ENCODE measurements at regions not wholly inside any gene's neighbourhood (a gene's known extent, or its start where the extent isn't known, plus 50 kb on each side); places are given as distances from the start of the nearest gene placed in this dataset.
"Not testable (repeated sequence)": the region's sequence is repeated elsewhere in the genome, so short reads cannot be mapped to it uniquely, and the experiment has no call there.

DNA sequence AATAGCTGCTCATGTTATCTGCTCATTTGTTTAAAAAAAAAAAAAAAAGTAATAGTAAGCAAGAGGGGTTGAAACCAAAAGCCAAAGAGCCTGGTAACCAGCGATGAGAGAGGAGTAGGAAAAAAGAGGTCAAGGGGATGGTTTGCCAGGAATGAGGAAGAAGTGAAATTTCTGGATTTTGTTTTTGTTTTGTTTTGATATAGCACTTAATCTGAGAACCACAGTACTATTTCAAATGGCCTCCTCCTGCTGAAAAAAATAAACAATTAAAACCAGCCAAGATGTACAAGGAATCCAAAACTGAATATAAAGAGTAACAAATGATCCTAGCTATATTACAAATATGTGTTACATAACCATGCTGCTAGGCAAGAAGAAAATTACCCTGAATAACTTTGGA lies 213.1 kb downstream of the FGFR2 start:
- no peak for DNase-seq (ENCODE audit: low spot score)

DNA sequence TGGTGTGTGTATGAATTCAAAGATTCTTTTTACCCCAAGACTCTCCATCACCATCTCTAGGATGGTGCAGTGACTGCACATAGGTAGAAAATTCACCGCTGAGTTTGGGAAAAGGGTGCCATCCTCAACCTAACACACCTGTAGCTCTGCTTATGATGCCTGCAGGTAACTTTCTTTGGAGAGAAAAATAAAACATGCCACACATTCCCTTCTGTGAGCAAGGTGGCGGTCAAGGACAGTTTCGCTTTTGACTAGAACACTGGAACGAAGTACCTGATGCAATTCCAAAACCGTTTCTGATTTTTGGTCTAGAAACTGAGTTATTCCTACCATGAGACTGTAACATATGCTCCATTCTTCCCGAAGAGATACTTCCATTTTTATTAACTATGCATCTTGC lies 205.6 kb downstream of the FGFR2 start:
- DNase-seq (ENCODE audit: low spot score), result no peak

DNA sequence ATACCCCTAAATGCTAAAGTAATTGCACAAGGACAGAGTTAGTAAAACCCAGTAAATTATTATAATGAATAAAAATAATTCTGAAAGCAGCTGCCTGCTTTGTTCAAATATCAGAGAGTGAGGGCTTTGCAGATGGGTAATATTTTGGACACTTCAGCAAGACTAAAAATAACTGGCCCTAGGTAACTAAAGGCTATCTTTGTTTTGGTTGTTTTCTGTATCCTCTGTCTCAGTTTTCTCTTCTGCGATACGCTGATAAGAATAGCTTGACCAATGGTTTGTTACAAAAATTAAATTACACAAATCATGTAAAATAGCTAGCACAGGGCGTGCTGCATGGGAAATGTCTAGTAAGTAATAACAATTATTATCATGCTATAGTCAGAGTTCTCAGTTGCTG lies 204.7 kb downstream of the FGFR2 start:
- no peak for DNase-seq (ENCODE audit: low spot score)

DNA sequence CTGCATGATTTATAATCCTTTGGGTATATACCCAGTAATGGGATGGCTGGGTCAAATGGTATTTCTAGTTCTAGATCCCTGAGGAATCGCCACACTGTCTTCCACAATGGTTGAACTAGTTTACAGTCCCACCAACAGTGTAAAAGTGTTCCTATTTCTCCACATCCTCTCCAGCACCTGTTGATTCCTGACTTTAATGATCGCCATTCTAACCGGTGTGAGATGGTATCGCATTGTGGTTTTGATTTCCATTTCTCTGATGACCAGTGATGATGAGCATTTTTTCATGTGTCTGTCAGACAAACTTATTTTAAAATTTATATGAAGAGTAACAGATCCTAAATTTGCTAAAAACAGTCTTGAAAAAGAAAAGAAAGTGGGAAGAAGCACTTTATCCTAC lies 197.7 kb downstream of the FGFR2 start:
- DNase-seq (ENCODE audit: low spot score), result not testable (repeated sequence)

DNA sequence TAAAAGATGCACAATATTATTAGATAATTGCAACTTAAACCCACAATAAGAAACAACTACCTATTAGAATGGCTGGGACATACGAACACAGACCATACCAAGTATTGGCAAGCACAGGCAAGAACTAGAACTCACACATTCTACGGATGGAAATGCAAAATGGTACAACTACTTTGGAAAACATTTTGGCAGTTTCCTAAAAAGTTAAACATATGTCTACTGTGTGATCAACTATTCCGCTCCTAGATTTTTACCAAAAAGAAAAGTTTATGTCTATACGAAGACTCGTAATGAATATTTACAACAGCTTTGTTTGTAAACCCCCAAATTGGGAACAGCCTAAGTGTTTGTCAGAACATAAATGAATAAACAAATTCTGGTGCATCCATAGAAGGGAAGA lies 194.7 kb downstream of the FGFR2 start:
- no peak for DNase-seq (ENCODE audit: low spot score)

DNA sequence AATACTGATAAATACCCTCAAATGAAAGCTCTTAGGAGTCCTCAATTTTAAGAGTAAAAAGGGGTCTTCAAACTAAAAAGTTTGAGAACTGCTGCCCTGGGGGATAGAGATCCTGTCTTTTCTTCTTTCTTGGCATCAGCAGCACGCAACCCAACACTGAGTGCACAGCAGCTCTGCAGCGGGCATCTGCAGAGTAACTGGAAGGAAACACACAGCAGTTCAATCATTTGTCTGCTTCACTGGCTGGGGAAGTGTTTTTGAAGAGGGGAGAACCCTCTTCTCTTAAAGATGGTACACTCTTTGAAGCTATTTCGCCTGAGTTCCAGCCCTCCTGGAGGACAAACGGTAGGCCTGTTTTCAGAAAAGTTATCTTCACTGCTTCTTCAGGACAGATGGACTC lies 193.6 kb downstream of the FGFR2 start:
- DNase-seq (ENCODE audit: low spot score), result no peak

DNA sequence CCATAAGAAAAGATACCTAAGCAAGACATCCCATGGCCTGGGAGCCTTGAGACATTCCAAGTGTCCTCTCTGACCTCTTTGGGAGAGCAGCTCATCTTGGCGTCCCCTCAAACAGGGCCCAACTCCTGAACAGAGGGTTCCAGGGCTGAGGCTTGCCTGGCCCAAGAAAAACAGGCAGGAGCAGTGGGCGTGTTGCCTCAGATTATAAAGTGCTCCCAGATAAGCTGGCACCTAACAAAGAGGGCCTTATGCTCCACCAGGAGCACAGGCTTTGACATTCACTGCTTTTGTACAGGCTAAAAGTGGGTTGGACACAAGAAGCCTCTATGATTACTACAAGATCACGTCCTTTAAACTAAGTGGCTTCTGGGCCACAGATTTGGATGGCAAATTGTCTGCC lies 193.1 kb downstream of the FGFR2 start:
- no peak for DNase-seq (ENCODE audit: low spot score)

DNA sequence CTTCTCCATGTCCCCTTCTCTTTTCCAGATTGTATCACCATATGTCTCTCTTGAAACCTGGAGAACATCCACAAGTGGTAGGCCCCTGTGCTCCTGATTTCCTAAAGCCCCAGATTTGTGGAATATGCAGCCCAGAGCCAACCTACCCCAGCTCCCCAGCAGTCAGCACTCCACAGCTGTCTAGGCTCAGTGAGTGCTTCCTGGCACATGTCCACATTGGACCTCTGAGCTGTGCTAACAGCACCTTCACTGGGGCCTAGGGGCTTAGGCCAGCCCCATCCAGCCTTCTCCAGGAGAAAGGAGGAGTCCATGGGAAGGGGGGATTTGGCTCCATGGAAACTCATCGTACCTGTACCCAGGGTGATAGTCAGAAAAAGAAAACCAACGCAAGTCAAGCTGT lies 192.7 kb downstream of the FGFR2 start:
- no peak for DNase-seq (ENCODE audit: low spot score)

DNA sequence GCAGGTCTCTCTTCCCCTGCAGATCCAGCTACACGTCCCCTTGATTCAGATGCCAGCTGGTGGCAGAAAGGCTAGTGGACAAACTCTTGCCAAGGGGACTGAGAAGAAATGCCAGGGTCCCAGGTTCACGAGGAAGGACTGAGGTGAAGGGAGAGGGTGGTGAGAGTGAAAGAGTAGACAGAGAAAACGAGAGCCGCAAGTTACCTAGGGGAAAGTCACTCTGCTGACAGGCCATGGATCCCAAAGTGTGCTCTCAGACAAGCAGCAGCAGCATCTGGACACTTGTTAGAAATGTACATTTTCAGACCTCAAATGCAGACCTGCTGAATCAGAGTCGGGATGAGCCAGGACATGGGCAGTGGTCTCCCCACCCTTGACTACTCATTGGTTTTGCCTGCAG lies 192.3 kb downstream of the FGFR2 start:
- DNase-seq (ENCODE audit: low spot score), result no peak

DNA sequence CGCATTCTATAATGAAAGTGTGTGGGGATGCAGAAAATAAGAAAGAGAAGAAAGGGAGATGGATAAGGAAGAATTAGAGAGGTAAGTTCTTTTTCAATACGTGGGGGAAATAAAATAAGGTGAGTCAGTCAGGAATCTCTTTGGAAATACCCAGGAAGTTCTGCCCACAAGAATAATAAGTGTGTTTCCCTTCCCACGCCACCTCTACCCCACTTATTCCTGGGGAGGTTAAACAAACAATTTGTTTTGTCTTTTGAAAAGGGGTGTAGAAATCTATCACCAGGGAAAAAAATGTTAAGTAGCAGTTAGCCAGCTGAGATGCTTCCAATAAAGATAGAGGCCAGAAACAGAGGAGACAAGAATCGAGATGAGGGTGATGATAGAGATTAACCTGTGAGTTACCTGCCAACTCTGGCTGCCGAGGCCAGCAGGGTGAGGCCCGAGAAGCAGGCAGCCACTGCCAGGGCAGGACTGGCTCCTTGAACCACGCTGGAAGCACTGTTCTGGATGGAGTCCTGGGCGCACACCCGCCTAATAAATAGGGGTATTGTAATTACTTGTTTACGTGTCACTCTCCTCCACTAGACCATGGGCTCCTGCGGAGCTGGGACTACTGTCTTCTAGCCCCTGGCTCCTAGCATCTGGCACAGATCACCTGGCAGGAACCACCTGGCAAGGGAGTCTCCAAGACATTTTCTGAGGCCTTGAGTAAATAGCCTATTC lies 191.3 kb downstream of the FGFR2 start:
- DNase-seq (ENCODE audit: low spot score), result no peak

DNA sequence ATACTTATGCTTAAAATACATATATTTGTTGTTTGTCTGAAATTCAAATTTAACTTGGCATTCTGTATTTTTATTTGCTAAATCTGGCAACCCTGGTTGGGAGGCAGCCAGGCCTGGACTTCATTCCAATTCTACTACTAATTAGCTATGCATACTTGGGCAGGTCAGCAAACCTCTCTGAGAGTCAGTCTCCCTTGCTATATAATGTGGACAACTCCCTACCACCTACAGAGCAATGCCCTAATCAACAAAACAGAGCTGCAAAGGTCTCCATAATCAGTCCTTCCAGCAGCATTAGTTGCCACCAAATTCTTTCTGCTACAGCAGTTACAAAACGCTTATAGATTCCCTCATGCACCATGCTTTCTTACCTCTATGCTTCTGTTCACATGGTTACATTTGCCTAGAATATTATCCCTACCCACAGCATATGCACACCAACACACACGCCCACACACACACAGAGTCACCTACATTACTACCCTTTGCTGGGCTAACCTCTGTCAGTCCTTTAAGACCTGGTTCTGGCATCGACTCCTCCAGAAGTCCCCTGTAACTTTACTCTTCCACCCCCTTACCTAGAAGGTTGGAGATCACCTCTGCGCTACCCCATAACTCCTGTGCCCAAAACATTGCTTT lies 188.7 kb downstream of the FGFR2 start:
- DNase-seq (ENCODE audit: low spot score), result no peak

DNA sequence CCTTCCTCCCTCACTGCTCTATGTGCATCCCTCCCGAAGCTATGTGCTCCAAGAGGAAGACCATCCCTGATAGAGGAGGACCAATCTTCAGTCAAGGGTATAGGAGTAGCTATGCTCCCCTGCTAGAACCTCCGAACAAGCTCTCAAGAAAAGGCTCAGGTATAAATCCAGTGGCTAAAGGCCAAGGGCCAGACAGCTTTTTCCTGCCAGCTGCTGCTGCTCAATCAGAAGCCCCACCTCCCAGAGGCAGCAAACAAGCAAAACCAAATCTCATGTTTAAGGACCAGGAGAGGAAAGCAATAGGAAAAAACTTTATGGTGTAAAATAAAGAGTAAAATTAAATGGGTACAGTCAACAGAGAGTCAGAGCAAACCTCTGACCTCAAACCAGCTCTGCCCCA lies 187.2 kb downstream of the FGFR2 start:
- DNase-seq (ENCODE audit: low spot score), result no peak

DNA sequence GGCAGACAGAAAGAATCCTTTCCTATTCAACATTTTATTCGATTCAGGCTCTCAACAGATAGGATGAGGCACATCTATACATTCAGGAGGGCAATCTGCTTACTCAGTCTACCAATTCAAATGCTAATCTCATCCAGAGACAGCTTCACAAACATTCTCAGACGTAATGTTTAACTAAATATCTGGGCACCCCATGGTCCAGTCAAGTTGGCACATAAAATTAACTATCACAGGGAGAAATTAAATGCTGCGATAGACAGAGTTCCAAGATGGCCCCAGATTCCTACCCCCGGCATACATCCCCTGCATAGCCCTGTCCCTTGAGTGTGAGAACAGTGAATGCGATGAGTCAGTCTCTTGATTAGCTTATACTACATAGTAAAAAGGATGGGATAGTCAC lies 184.3 kb downstream of the FGFR2 start:
- DNase-seq (ENCODE audit: low spot score), result no peak

DNA sequence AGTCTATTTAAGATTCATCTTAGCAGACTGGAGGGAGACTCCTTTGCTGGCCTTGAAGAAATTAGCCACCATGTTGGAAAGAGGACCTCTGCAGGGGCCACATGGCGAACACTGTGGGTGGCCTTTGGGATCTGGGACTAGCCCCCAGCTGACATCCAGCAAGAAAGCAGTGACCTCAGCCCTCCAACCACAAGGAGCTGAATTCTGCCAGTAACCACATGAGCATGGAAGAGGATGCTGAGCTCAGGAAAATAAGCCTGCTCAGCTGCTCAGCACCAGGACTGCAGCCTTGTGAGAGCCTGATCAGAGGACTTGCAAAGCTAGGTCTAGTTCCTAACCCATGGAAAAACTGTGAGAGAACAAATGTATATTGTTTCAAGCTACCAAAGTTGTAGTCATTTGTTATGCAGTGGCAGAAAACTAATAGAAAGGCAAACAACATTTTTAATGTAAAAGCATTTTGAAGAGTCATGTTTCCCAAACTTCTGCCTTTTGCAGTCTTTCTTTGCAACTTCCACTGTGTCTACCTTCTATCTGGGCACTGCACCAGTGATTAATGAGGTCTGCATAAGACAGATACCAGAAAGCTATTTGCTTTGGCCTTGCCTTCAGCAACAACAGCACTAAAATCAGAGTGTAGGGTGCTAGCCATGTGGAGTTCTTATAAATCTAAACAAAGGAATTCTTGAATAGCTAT lies 183.7 kb downstream of the FGFR2 start:
- DNase-seq (ENCODE audit: low spot score), result no peak

DNA sequence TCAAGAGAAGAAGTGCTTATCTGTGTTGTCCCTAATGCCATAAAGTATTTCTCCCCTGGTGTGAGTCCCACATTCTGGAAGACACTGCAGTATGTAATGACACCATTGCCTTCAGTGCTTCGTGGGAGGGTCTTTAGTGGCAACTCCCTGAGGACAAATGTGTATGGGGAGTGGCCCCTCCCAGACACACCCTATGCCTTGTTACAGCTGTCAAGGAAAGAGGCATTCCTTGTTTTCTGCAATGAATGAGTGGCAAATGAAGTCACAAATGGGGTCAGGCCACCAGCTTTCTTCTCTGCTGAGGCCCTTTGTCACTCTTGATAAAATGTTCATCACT lies 183.2 kb downstream of the FGFR2 start:
- no peak for DNase-seq (ENCODE audit: low spot score)

DNA sequence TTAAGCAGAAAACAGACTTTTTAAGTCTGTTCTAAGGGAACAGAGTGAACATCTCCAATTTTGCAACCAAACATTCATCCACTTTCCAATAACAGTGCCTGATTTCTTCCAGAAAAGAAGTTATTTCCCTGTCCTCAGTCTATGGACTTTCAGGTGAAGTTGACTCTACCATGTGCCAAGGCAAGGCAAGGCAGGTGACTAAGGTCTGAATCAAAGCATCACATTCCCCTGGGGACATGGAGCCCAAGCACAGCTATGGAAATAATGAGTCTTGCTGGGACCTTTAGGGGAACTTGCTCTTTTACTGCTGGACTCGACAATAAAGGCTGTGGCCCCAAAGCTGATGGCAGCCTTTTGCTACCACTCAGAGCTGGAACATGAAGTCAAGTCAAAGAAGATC lies 182.2 kb downstream of the FGFR2 start:
- no peak for DNase-seq (ENCODE audit: low spot score)

DNA sequence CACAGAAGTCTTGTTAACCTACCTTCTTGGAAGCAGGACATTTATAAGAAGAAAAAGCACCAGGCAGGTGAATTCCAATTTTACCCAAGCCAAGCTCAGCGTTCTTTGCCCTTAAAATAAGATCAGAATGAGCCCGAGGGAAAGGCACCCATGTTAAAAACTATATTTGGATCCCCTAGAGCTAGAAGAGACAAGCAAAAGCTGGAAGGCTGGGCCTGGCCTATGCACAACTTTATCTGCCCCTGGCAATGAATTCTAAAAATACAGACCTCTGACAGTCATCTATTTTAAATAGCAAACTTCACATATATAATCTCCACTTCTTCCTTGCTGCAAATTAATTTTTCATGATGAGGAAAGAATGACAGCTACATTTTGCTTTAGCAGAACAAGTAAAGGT lies 180.9 kb downstream of the FGFR2 start:
- DNase-seq (ENCODE audit: low spot score), result no peak

DNA sequence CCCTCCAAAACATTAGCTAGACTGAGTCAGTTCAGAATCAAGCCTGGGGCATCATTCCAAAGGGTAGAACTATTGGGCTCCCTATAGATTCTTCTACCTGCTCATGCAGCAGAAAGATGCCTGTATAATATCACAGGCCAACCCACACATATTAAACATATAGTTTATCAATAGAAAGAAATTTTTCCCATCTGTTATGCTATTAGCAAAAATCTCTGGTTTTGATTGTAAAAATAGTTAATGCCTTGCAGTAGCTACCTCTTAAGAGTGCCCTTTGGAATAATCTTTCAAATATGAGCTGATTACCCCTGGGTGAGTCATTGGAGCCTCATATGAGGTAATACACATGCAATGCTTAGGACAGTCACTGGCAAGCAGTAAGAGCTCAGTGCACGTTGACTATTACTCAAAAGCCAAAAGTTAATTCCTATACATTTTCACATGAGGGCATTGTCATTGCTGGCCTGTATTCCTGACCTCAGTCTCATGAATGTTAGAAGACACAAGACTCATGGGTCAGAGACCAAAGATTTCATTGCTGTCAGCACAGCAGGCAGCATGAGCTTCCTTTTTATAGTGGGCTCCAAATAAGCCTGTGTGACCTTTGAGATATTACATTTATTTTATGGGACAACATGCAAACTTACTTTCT lies 180.0 kb downstream of the FGFR2 start:
- DNase-seq (ENCODE audit: low spot score), result no peak

DNA sequence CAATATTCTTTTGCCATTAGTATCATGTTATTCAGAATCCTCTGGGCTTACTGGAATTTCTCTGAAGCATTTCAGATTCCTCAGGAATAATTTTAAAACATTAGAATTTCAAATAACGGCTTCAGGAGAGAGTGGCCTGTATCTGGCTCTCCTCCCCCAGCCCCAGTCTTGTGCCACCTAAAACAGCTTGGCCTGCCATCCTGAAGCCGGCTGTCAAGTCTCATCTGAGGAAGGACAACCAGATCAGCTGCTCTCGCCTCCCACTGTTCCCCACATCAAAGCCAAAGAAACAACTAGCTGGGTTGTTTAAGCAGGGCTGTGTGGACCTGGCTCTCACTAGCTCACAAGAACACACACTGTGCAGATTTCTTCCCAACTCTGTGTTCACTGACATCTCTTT lies 178.2 kb downstream of the FGFR2 start:
- DNase-seq (ENCODE audit: low spot score), result no peak

DNA sequence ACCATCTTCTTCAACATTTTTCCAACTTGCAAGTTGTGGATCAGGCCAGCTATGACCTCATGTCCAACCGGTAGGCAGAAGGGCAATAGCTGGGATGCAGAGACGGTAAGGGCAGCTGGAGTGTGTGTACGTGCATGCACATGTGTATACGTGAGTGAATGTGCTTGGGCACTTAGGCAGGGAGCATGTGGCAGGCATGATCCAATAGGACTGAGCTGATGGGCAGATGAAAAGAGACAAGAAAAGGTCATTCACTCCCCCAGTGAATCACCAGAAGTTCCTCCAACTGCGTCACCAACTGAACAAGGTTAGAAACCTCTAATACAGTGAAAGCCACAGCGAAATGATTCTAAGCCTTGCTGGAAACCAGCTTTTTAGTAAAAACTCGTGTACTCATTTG lies 176.1 kb downstream of the FGFR2 start:
- no peak for DNase-seq (ENCODE audit: low spot score)

DNA sequence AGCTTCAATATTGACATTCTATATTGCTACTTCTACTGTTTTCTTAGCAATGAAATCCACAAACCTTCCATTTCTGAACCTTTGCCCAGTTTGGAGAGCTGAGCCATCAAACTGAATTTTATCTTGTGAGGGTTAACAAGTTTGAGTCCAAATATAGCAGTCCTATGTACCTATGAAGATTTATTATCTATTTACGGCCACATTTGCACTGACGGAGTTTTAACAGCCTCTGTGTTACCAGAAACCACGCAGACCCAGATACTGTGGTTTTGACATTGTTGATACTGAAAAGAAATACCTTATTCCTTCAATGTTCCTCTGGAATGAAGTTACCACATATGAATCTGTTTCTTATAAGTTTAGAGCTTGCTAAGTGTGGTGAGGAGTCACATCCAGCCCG lies 172.6 kb downstream of the FGFR2 start:
- no peak for DNase-seq (ENCODE audit: low spot score)

DNA sequence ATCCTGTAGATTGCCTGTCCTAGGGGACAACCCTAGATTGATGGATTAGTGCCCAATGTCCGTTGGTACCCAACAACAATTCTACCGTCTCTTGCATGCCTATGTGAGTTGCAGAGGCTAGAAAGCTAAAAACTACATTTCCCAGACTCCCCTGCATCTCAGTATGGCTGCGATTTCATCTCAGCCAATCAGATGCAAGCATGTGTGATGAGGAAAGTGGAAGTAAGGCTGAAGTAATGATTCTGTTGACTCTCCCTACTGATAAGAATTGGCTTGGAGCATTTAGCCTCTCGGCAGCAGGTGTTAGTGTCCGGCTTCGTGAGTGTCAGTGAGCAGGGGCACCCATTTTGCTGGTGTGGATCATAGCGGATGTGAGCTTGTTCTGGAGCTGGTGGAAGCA lies 171.9 kb downstream of the FGFR2 start:
- DNase-seq (ENCODE audit: low spot score), result no peak
